GM23248 (cell line): ENCODE measurements at regions not wholly inside any gene's neighbourhood (a gene's known extent, or its start where the extent isn't known, plus 50 kb on each side); places are given as distances from the start of the nearest gene placed in this dataset.

ENCODE experiments used
- DNase-seq: peaks from one replicate; pipeline ENCODE4 v3.0.0-alpha.2; 2015
- H2AFZ ChIP-seq: fragments of 200-600 bp; sonication (generic); 2 replicates; pipeline ENCODE4 v1.6.1; 2016; ENCODE audit warnings: antibody characterized with exemption
- H3F3A ChIP-seq: fragments of 200-600 bp; sonication (generic); 2 replicates; pipeline ENCODE4 v1.6.1; 2016; ENCODE audit warnings: mild to moderate bottlenecking, antibody characterized with exemption, mixed run types; ENCODE audit not compliant: insufficient read depth
- H3K27ac ChIP-seq: fragments of 200-600 bp; sonication (generic); 2 replicates; pipeline ENCODE4 v1.5.1; 2016; ENCODE audit warnings: mild to moderate bottlenecking
- H3K27me3 ChIP-seq: fragments of 200-600 bp; sonication (generic); replicated peaks from 2 replicates; pipeline ENCODE4 v1.6.1; 2016; ENCODE audit warnings: mild to moderate bottlenecking; ENCODE audit not compliant: insufficient read depth
- H3K36me3 ChIP-seq: fragments of 200-600 bp; sonication (generic); 2 replicates; pipeline ENCODE4 v1.6.1; 2016; ENCODE audit warnings: low read depth, mild to moderate bottlenecking
- H3K4me1 ChIP-seq: fragments of 200-600 bp; sonication (generic); 2 replicates; pipeline ENCODE4 v1.6.1; 2016; ENCODE audit warnings: mild to moderate bottlenecking; ENCODE audit not compliant: insufficient read depth
- H3K4me2 ChIP-seq: fragments of 200-600 bp; sonication (generic); one replicate; pipeline ENCODE4 v1.6.1; 2016; ENCODE audit warnings: mild to moderate bottlenecking; ENCODE audit not compliant: unreplicated experiment
- H3K4me3 ChIP-seq: fragments of 200-600 bp; sonication (generic); 2 replicates; pipeline ENCODE4 v1.5.1; 2016; ENCODE audit warnings: mild to moderate bottlenecking
- H3K79me2 ChIP-seq: fragments of 200-600 bp; sonication (generic); 2 replicates; pipeline ENCODE4 v1.6.1; 2016; ENCODE audit warnings: mild to moderate bottlenecking; ENCODE audit not compliant: insufficient read depth
- H3K9ac ChIP-seq: fragments of 200-600 bp; sonication (generic); 2 replicates; pipeline ENCODE4 v1.6.1; 2016; ENCODE audit warnings: mild to moderate bottlenecking
- H3K9me2 ChIP-seq: fragments of 200-600 bp; sonication (generic); 2 replicates; pipeline ENCODE4 v1.6.1; 2016; ENCODE audit warnings: mixed run types, mild to moderate bottlenecking, moderate library complexity; ENCODE audit not compliant: insufficient read depth
- H3K9me3 ChIP-seq: fragments of 200-600 bp; sonication (generic); one replicate; pipeline ENCODE4 v1.6.1; 2017; ENCODE audit warnings: low read depth
- H4K20me1 ChIP-seq: fragments of 200-600 bp; sonication (generic); 2 replicates; pipeline ENCODE4 v1.6.0; 2016; ENCODE audit not compliant: insufficient read depth
- EZH2 ChIP-seq: fragments of 200-600 bp; sonication (generic); IDR thresholded peaks from 2 replicates; pipeline ENCODE4 v1.6.1; 2018; ENCODE audit warnings: antibody characterized with exemption, mild to moderate bottlenecking; ENCODE audit not compliant: insufficient read depth, poor library complexity, severe bottlenecking
- EZH2phosphoT487 ChIP-seq: fragments of 200-600 bp; sonication (generic); IDR thresholded peaks from 2 replicates; pipeline ENCODE4 v1.6.1; 2018; ENCODE audit warnings: antibody characterized with exemption, moderate library complexity, mild to moderate bottlenecking, low read depth; ENCODE audit not compliant: insufficient read depth
- WGBS, 2 experiments: methylation state at CpG; one replicate each; pipeline ENCODE4 v1.1.6; 2015 to 2017; ENCODE audit warnings: low lambda C conversion rate in 2 of 2, low coverage in 1 of 2; ENCODE audit errors: missing lambda C conversion rate in 2 of 2; 5-methylcytosine and 5-hydroxymethylcytosine counted together
- in situ Hi-C: fragments of 300-500 bp; cut with MboI; formaldehyde crosslinking; loops from 2 replicates; pipeline ENCODE4 v1.15.0; 2020

GRCh38 chr6:147075381-147075780, 128.8 kb upstream of the STXBP5 start:
- no peaks in the 10 kb centered on the region for H3K4me1 ChIP-seq
- H4K20me1 ChIP-seq: no peaks in the 10 kb centered on the region
- H2AFZ ChIP-seq: no peak overlapping the region
- H3K9me2 ChIP-seq: no peaks in the 10 kb centered on the region
- no peak overlapping the region for H3K4me2 ChIP-seq
- 74 to 77% methylated on average over 1 of the region's 1 CpG for WGBS, 2 experiments
- no peaks in the 10 kb centered on the region for H3F3A ChIP-seq
- no peaks in the 10 kb centered on the region for H3K79me2 ChIP-seq
- no peaks in the 10 kb centered on the region for H3K27me3 ChIP-seq
- DNase-seq: no peak
- H3K36me3 ChIP-seq: no peaks in the 10 kb centered on the region
- in situ Hi-C loops: no loop called here
- TF ChIP-seq EZH2 (no peak), EZH2phosphoT487 (no peak)
- H3K27ac ChIP-seq: no peak overlapping the region
- no peak overlapping the region for H3K4me3 ChIP-seq
- no peak overlapping the region for H3K9ac ChIP-seq
- no peaks in the 10 kb centered on the region for H3K9me3 ChIP-seq

GRCh38 chr6:147077251-147077650, 127.0 kb upstream of the STXBP5 start:
- no peaks in the 10 kb centered on the region for H3K4me1 ChIP-seq
- TF ChIP-seq EZH2phosphoT487 (no peak), EZH2 (no peak)
- no peaks in the 10 kb centered on the region for H3K9me3 ChIP-seq
- H3F3A ChIP-seq: no peaks in the 10 kb centered on the region
- H2AFZ ChIP-seq: no peak overlapping the region
- no peaks in the 10 kb centered on the region for H3K79me2 ChIP-seq
- no peaks in the 10 kb centered on the region for H3K36me3 ChIP-seq
- H3K4me2 ChIP-seq: no peak overlapping the region
- whole genome bisulfite sequencing, 2 experiments: 82 to 85% methylated on average over 5 of the region's 5 CpGs
- in situ Hi-C loops: no loop called here
- no peaks in the 10 kb centered on the region for H3K9me2 ChIP-seq
- H3K27ac ChIP-seq: no peak overlapping the region
- no peak for DNase-seq
- no peaks in the 10 kb centered on the region for H3K27me3 ChIP-seq
- H3K4me3 ChIP-seq: no peak overlapping the region
- H4K20me1 ChIP-seq: no peaks in the 10 kb centered on the region
- no peak overlapping the region for H3K9ac ChIP-seq

GRCh38 chr6:147078106-147078505, 126.1 kb upstream of the STXBP5 start:
- 56 to 59% methylated on average over 2 of the region's 2 CpGs for WGBS, 2 experiments
- no peak for TF ChIP-seq EZH2
- TF ChIP-seq EZH2phosphoT487: no peak
- Histone ChIP-seq H2AFZ (no peak overlapping the region), H3K27ac (no peak overlapping the region), H3K9me2 (no peaks in the 10 kb centered on the region), H4K20me1 (no peaks in the 10 kb centered on the region), H3K36me3 (no peaks in the 10 kb centered on the region), H3F3A (no peaks in the 10 kb centered on the region), H3K27me3 (no peaks in the 10 kb centered on the region), H3K9me3 (no peaks in the 10 kb centered on the region), H3K4me2 (no peak overlapping the region), H3K4me1 (no peaks in the 10 kb centered on the region), H3K4me3 (no peak overlapping the region), H3K9ac (no peak overlapping the region), H3K79me2 (no peaks in the 10 kb centered on the region)
- in situ Hi-C loops: no loop called here
- no peak for DNase-seq

- DNase-seq: no peak
- Histone ChIP-seq H2AFZ (no peak overlapping the region), H3K9ac (no peak overlapping the region), H4K20me1 (no peaks in the 10 kb centered on the region), H3K9me2 (no peaks in the 10 kb centered on the region), H3K36me3 (no peaks in the 10 kb centered on the region), H3K4me2 (no peak overlapping the region), H3K79me2 (no peaks in the 10 kb centered on the region), H3F3A (no peaks in the 10 kb centered on the region), H3K4me1 (no peaks in the 10 kb centered on the region), H3K27me3 (no peaks in the 10 kb centered on the region), H3K27ac (no peak overlapping the region), H3K4me3 (no peak overlapping the region), H3K9me3 (no peaks in the 10 kb centered on the region)
- in situ Hi-C loops: no loop called here
- WGBS, 2 experiments: 90 to 95% methylated on average over 2 of the region's 2 CpGs
- no peak for TF ChIP-seq EZH2
- no peak for TF ChIP-seq EZH2phosphoT487
These were observed 125.6 kb upstream of the STXBP5 start for GRCh38 chr6:147078602-147079001.

- H3K36me3 ChIP-seq: no peaks in the 10 kb centered on the region
- H3K4me3 ChIP-seq: no peak overlapping the region
- H3K9me2 ChIP-seq: no peaks in the 10 kb centered on the region
- H3K27ac ChIP-seq: no peak overlapping the region
- no peak for TF ChIP-seq EZH2
- TF ChIP-seq EZH2phosphoT487: no peak
- no peak overlapping the region for H3K9ac ChIP-seq
- H3K9me3 ChIP-seq: no peaks in the 10 kb centered on the region
- no peaks in the 10 kb centered on the region for H3K4me1 ChIP-seq
- no peaks in the 10 kb centered on the region for H3K27me3 ChIP-seq
- H4K20me1 ChIP-seq: no peaks in the 10 kb centered on the region
- in situ Hi-C loops: no loop called here
- no peak for DNase-seq
- no peaks in the 10 kb centered on the region for H3K79me2 ChIP-seq
- WGBS, 2 experiments: 82 to 99% methylated on average over 4 of the region's 4 CpGs
- no peak overlapping the region for H2AFZ ChIP-seq
- no peaks in the 10 kb centered on the region for H3F3A ChIP-seq
- no peak overlapping the region for H3K4me2 ChIP-seq
These were observed 124.0 kb upstream of the STXBP5 start for GRCh38 chr6:147080225-147080624.
